ENCODE measurements at regions not wholly inside any gene's neighbourhood (a gene's known extent, or its start where the extent isn't known, plus 50 kb on each side); places are given as distances from the start of the nearest gene placed in this dataset.

- no peaks in the 10 kb centered on the region for H3K4me1 ChIP-seq
- H3K36me3 ChIP-seq: no peaks in the 10 kb centered on the region
- H3K27me3 ChIP-seq: no peaks in the 10 kb centered on the region
- no peak for TF ChIP-seq CTCF (IDR thresholded peaks at IDR 0.05; ENCODE audit: low read depth, low read length)
- DNase-seq: no peak
- H3K4me3 ChIP-seq (ENCODE audit: low read depth, low read length): no peak overlapping the region
- no peaks in the 10 kb centered on the region for H3K9me3 ChIP-seq
Measured at GRCh38 chr2:172329774-172330671, 97.4 kb upstream of the ITGA6 start.

- H3K27me3 ChIP-seq: no peaks in the 10 kb centered on the region
- DNase-seq: no peak
- H3K4me3 ChIP-seq (ENCODE audit: low read depth, low read length): no peak overlapping the region
- no peaks in the 10 kb centered on the region for H3K4me1 ChIP-seq
- no peaks in the 10 kb centered on the region for H3K36me3 ChIP-seq
- no peaks in the 10 kb centered on the region for H3K9me3 ChIP-seq
- TF ChIP-seq CTCF (IDR thresholded peaks at IDR 0.05; ENCODE audit: low read depth, low read length): no peak
Measured at GRCh38 chr2:172332507-172332906, 94.9 kb upstream of the ITGA6 start.

GRCh38 chr2:172333235-172333977 lies 94.0 kb upstream of the ITGA6 start:
- no peaks in the 10 kb centered on the region for H3K36me3 ChIP-seq
- no peak for TF ChIP-seq CTCF (IDR thresholded peaks at IDR 0.05; ENCODE audit: low read depth, low read length)
- no peaks in the 10 kb centered on the region for H3K4me1 ChIP-seq
- no peak for DNase-seq
- no peaks in the 10 kb centered on the region for H3K27me3 ChIP-seq
- no peaks in the 10 kb centered on the region for H3K9me3 ChIP-seq
- no peak overlapping the region for H3K4me3 ChIP-seq (ENCODE audit: low read depth, low read length)

- TF ChIP-seq CTCF (IDR thresholded peaks at IDR 0.05; ENCODE audit: low read depth, low read length): no peak
- H3K9me3 ChIP-seq: no peaks in the 10 kb centered on the region
- DNase-seq: no peak
- no peak overlapping the region for H3K4me3 ChIP-seq (ENCODE audit: low read depth, low read length)
- no peaks in the 10 kb centered on the region for H3K27me3 ChIP-seq
- H3K4me1 ChIP-seq: no peaks in the 10 kb centered on the region
- H3K36me3 ChIP-seq: no peaks in the 10 kb centered on the region
Measured at GRCh38 chr2:172333978-172334330, 93.4 kb upstream of the ITGA6 start.

- Histone ChIP-seq H3K27me3 (no peaks in the 10 kb centered on the region), H3K4me1 (no peaks in the 10 kb centered on the region)
- DNase-seq: no peak
Measured at GRCh38 chr2:172334988-172335387, 92.4 kb upstream of the ITGA6 start.

More at GRCh38 chr2:172334988-172335387, 92.4 kb upstream of the ITGA6 start:
- no peak for TF ChIP-seq CTCF (IDR thresholded peaks at IDR 0.05; ENCODE audit: low read depth, low read length)
- Histone ChIP-seq H3K9me3 (no peaks in the 10 kb centered on the region), H3K36me3 (no peaks in the 10 kb centered on the region), H3K4me3 (ENCODE audit: low read depth, low read length) (no peak overlapping the region)

Measured in BE2C (cell line).